SK-N-SH (cell line): ENCODE measurements at regions not wholly inside any gene's neighbourhood (a gene's known extent, or its start where the extent isn't known, plus 50 kb on each side); places are given as distances from the start of the nearest gene placed in this dataset.

Experiments
- CTCF ChIA-PET: fragments of 300-600, 350-600 bp; formaldehyde crosslinking; extraction: SDS; loops from one replicate; lab custom pipeline; 2021; lab: Yijun Ruan, JAX
- POLR2A ChIA-PET: fragments of 350-600 bp; sonication (Branson Sonifier 250); formaldehyde crosslinking; extraction: SDS; loops from one replicate; lab custom pipeline; 2020; ENCODE audit warnings: antibody characterized with exemption, inconsistent platforms; lab: Yijun Ruan, JAX
- DNase-seq: peaks from one replicate; pipeline ENCODE4 v3.0.0; 2012
- H2AFZ ChIP-seq: fragments of 200-600 bp; sonication (generic); 2 replicates; pipeline ENCODE4 v1.8.1; 2016; ENCODE audit warnings: antibody characterized with exemption, mild to moderate bottlenecking, low read depth
- H3F3A ChIP-seq: fragments of 200-600 bp; sonication (generic); replicated peaks from 2 replicates; pipeline ENCODE3; 2016; ENCODE audit warnings: antibody characterized with exemption, mild to moderate bottlenecking; ENCODE audit not compliant: insufficient read depth
- H3K27ac ChIP-seq, 2 experiments: fragments of 200-500 bp in 1 of 2; fragments of 200-600 bp in 1 of 2; sonication (Bioruptor generic) in 1 of 2; sonication (generic), shearing (Covaris generic) in 1 of 2; 2 replicates each; pipeline versions ENCODE4 v1.5.1 to v1.6.1; 2014 to 2016; ENCODE audit warnings: low read depth in 2 of 2, inconsistent platforms in 1 of 2, low read length in 1 of 2, mild to moderate bottlenecking in 1 of 2, mixed read lengths in 1 of 2
- H3K27me3 ChIP-seq: fragments of 200-600 bp; sonication (generic), shearing (Covaris generic); 2 replicates; pipeline ENCODE4 v1.6.1; 2016; ENCODE audit warnings: mixed run types; ENCODE audit not compliant: insufficient read depth
- H3K36me3 ChIP-seq, 2 experiments: fragments of 200-500 bp in 1 of 2; fragments of 200-600 bp in 1 of 2; sonication (Bioruptor generic) in 1 of 2; sonication (generic) in 1 of 2; replicated peaks in 1 of 2; 2 replicates each; pipeline versions ENCODE3 to v1.5.1; 2014 to 2016; ENCODE audit warnings: low read length in 1 of 2, mild to moderate bottlenecking in 1 of 2; ENCODE audit not compliant: insufficient read depth in 2 of 2, control insufficient read depth in 1 of 2
- H3K4me1 ChIP-seq, 2 experiments: fragments of 200-500 bp in 1 of 2; fragments of 200-600 bp in 1 of 2; sonication (Bioruptor generic) in 1 of 2; sonication (generic), shearing (Covaris generic) in 1 of 2; 2 replicates each; pipeline versions ENCODE4 v1.5.1 to v1.6.1; 2014 to 2016; ENCODE audit warnings: low read depth in 1 of 2, low read length in 1 of 2, mixed run types in 1 of 2; ENCODE audit not compliant: insufficient read depth in 2 of 2, control insufficient read depth in 1 of 2
- H3K4me2 ChIP-seq: fragments of 200-600 bp; sonication (generic), shearing (Covaris generic); 2 replicates; pipeline ENCODE4 v1.6.1; 2017; ENCODE audit warnings: mixed run types
- H3K4me3 ChIP-seq, 2 experiments: fragments of 200-500 bp in 1 of 2; fragments of 200-600 bp in 1 of 2; sonication (Bioruptor generic) in 1 of 2; sonication (generic), shearing (Covaris generic) in 1 of 2; 2 replicates each; pipeline versions ENCODE4 v1.5.1 to v1.8.1; 2014 to 2016; ENCODE audit warnings: low read depth in 2 of 2, inconsistent platforms in 1 of 2, low read length in 1 of 2, mild to moderate bottlenecking in 1 of 2, mixed read lengths in 1 of 2, moderate library complexity in 1 of 2
- H3K79me2 ChIP-seq: fragments of 200-600 bp; sonication (generic); 2 replicates; pipeline ENCODE4 v1.8.1; 2017; ENCODE audit warnings: mild to moderate bottlenecking; ENCODE audit not compliant: insufficient read depth
- H3K9ac ChIP-seq: fragments of 200-600 bp; sonication (generic); 2 replicates; pipeline ENCODE4 v1.6.1; 2017; ENCODE audit warnings: mixed run types
- H3K9me2 ChIP-seq: fragments of 200-600 bp; sonication (generic); 2 replicates; pipeline ENCODE4 v1.6.1; 2017; ENCODE audit warnings: mixed run types
- H3K9me3 ChIP-seq: fragments of 200-600 bp; sonication (generic); 2 replicates; pipeline ENCODE4 v1.6.1; 2017; ENCODE audit warnings: mixed run types, mild to moderate bottlenecking, moderate library complexity
- H4K20me1 ChIP-seq: fragments of 200-600 bp; sonication (generic); 2 replicates; pipeline ENCODE4 v1.6.1; 2017; ENCODE audit warnings: mild to moderate bottlenecking, mixed run types; ENCODE audit not compliant: insufficient read depth
- EP300 ChIP-seq, 2 experiments: IDR thresholded peaks; 2 replicates each; pipeline versions ENCODE4 v1.4.0 to v1.6.1; 2012; ENCODE audit warnings: borderline replicate concordance in 1 of 2, low read depth in 1 of 2, low read length in 1 of 2
- FOSL2 ChIP-seq: IDR thresholded peaks from 2 replicates; pipeline ENCODE4 v1.4.0; 2012; ENCODE audit warnings: low read depth, mild to moderate bottlenecking, moderate library complexity, borderline replicate concordance
- FOXJ3 ChIP-seq: sonication (generic); formaldehyde crosslinking; IDR thresholded peaks from 2 replicates; pipeline ENCODE4 v1.5.1; 2020; ENCODE audit warnings: mild to moderate bottlenecking, missing genetic modification reagents
- FOXM1 ChIP-seq: IDR thresholded peaks from 2 replicates; pipeline ENCODE4 v1.4.0; 2012; ENCODE audit warnings: low read depth, mild to moderate bottlenecking
- GABPA ChIP-seq: IDR thresholded peaks from 2 replicates; pipeline ENCODE4 v1.4.0; 2012; ENCODE audit warnings: low read depth, mild to moderate bottlenecking
- GATA2 ChIP-seq: sonication (generic); formaldehyde crosslinking; IDR thresholded peaks from 2 replicates; pipeline ENCODE4 v1.5.0; 2020; ENCODE audit warnings: mild to moderate bottlenecking, missing genetic modification reagents
- JUND ChIP-seq: IDR thresholded peaks from 2 replicates; pipeline ENCODE4 v1.4.0; 2012
- MXI1 ChIP-seq: IDR thresholded peaks from 2 replicates; pipeline ENCODE4 v1.6.1; 2012; ENCODE audit warnings: mild to moderate bottlenecking, low read depth, low read length, improper control_type of control experiment
- NRF1 ChIP-seq: IDR thresholded peaks from 2 replicates; pipeline ENCODE4 v1.6.1; 2012; ENCODE audit warnings: low read depth, mild to moderate bottlenecking, low read length
- POLR2AphosphoS5 ChIP-seq: IDR thresholded peaks from 2 replicates; pipeline ENCODE4 v1.6.1; 2012; ENCODE audit warnings: low read depth, low read length
- RAD21 ChIP-seq: IDR thresholded peaks from 2 replicates; pipeline ENCODE4 v1.6.1; 2012; ENCODE audit warnings: mild to moderate bottlenecking, low read length
- RFX5 ChIP-seq: IDR thresholded peaks from 2 replicates; pipeline ENCODE4 v1.6.1; 2012; ENCODE audit warnings: mild to moderate bottlenecking, improper control_type of control experiment, low read length
- RXRA ChIP-seq: IDR thresholded peaks from 2 replicates; pipeline ENCODE4 v1.4.0; 2012; ENCODE audit warnings: low read depth, mild to moderate bottlenecking, borderline replicate concordance
- TAF1 ChIP-seq: IDR thresholded peaks from 2 replicates; pipeline ENCODE4 v1.6.1; 2012; ENCODE audit warnings: low read depth, mild to moderate bottlenecking, low read length, moderate library complexity, borderline replicate concordance
- TCF12 ChIP-seq: IDR thresholded peaks from 2 replicates; pipeline ENCODE4 v1.4.0; 2012
- YY1 ChIP-seq: IDR thresholded peaks from 2 replicates; pipeline ENCODE4 v1.4.0; 2012; ENCODE audit warnings: low read depth, mild to moderate bottlenecking
- WGBS: methylation state at CpG from one replicate; pipeline ENCODE4 v1.1.6; 2017; ENCODE audit warnings: low lambda C conversion rate; 5-methylcytosine and 5-hydroxymethylcytosine counted together
- TF ChIP-seq, protein P1 (sequence below): IDR thresholded peaks from 2 replicates; pipeline ENCODE4 v1.4.0; 2012; ENCODE audit warnings: low read depth, borderline replicate concordance
- TF ChIP-seq, protein P2 (sequence below): IDR thresholded peaks from 2 replicates; pipeline ENCODE4 v1.4.0; 2012; ENCODE audit warnings: low read depth
- TF ChIP-seq, protein P3 (sequence below): IDR thresholded peaks from 2 replicates; pipeline ENCODE4; 2012

DNA sequence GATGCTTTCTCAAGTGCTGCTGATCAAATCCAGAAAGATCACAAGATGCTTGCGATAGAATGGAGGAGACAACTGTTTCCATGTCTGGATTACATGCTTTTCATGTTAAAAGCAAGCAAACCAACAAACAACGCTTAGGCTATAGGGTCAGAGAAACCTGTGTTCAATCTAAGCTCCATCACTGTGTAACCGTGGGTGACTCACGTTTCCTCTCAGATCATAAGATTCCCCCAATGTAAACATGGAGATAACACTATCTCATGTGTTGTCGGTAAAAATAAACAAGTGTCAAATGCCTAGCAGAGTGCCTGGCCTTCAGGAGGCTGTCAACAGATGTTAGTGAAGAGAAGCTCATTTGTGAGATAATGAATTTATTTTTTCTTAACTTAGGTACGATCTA is 907.8 kb downstream of the NTRK3 start:
- H3K4me3 ChIP-seq: no peak overlapping the region
- CTCF ChIA-PET: interaction anchor here (0.6 to 1.9 kb wide), 6 partner anchors 13 to 1106 kb away, joined by 3 to 4 read pairs (median 4); no protein-coding TSS in a partner anchor
- WGBS: 14% methylated on average over 6 of the region's 6 CpGs
- no peaks in the 10 kb centered on the region for H3K9me2 ChIP-seq
- H3F3A ChIP-seq: no peaks in the 10 kb centered on the region
- H3K4me2 ChIP-seq: peak overlapping the region; percentile 18; the same call in 1 of the 2 replicates
- no peaks in the 10 kb centered on the region for H3K9me3 ChIP-seq
- no peak for DNase-seq
- TF ChIP-seq MXI1: no peak
- TF ChIP-seq, protein P1, sequence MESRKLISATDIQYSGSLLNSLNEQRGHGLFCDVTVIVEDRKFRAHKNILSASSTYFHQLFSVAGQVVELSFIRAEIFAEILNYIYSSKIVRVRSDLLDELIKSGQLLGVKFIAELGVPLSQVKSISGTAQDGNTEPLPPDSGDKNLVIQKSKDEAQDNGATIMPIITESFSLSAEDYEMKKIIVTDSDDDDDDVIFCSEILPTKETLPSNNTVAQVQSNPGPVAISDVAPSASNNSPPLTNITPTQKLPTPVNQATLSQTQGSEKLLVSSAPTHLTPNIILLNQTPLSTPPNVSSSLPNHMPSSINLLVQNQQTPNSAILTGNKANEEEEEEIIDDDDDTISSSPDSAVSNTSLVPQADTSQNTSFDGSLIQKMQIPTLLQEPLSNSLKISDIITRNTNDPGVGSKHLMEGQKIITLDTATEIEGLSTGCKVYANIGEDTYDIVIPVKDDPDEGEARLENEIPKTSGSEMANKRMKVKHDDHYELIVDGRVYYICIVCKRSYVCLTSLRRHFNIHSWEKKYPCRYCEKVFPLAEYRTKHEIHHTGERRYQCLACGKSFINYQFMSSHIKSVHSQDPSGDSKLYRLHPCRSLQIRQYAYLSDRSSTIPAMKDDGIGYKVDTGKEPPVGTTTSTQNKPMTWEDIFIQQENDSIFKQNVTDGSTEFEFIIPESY: no peak
- TF ChIP-seq JUND: peak; percentile 48
- TF ChIP-seq FOSL2: peak; percentile 54; the same call in 1 of the 2 replicates
- TF ChIP-seq, protein P2, sequence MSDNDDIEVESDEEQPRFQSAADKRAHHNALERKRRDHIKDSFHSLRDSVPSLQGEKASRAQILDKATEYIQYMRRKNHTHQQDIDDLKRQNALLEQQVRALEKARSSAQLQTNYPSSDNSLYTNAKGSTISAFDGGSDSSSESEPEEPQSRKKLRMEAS: 0 out of 2 replicates have a peak, but pooled peaks have one; percentile 27
- no peak for TF ChIP-seq FOXJ3 (CRISPR knock-in tag)
- TF ChIP-seq RXRA: no peak
- TF ChIP-seq EP300 (IDR thresholded peaks at IDR 0.05; ENCODE audit: borderline replicate concordance in 1 of 2, low read depth in 1 of 2, low read length in 1 of 2): peak in 1 of 2 experiments; percentile 52; a peak in 1 of 4 replicates
- TF ChIP-seq, protein P3, sequence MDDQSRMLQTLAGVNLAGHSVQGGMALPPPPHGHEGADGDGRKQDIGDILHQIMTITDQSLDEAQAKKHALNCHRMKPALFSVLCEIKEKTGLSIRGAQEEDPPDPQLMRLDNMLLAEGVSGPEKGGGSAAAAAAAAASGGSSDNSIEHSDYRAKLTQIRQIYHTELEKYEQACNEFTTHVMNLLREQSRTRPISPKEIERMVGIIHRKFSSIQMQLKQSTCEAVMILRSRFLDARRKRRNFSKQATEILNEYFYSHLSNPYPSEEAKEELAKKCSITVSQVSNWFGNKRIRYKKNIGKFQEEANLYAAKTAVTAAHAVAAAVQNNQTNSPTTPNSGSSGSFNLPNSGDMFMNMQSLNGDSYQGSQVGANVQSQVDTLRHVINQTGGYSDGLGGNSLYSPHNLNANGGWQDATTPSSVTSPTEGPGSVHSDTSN: peak; percentile 31; the same call in 1 of the 2 replicates
- TF ChIP-seq GATA2 (CRISPR knock-in tag): peak; percentile 21
- no peak for TF ChIP-seq TAF1
- TF ChIP-seq TCF12: peak; percentile 72
- TF ChIP-seq RAD21: no peak; the same call in 1 of the 2 replicates
- POLR2A ChIA-PET: no interaction called here
- H2AFZ ChIP-seq: 0 out of 2 replicates have a peak overlapping the region, but pooled peaks have one; percentile 29
- H3K27ac ChIP-seq: peak overlapping the region in 1 of 2 experiments; percentile 10; a peak in 1 of 4 replicates
- no peaks in the 10 kb centered on the region for H3K79me2 ChIP-seq
- H3K36me3 ChIP-seq: no peaks in the 10 kb centered on the region
- no peaks in the 10 kb centered on the region for H4K20me1 ChIP-seq
- H3K27me3 ChIP-seq: no peaks in the 10 kb centered on the region
- peaks cover 0 to 2% of the 10 kb centered on the region in 2 experiments; a peak in 2 of 4 replicates for H3K4me1 ChIP-seq
- no peak overlapping the region for H3K9ac ChIP-seq

DNA sequence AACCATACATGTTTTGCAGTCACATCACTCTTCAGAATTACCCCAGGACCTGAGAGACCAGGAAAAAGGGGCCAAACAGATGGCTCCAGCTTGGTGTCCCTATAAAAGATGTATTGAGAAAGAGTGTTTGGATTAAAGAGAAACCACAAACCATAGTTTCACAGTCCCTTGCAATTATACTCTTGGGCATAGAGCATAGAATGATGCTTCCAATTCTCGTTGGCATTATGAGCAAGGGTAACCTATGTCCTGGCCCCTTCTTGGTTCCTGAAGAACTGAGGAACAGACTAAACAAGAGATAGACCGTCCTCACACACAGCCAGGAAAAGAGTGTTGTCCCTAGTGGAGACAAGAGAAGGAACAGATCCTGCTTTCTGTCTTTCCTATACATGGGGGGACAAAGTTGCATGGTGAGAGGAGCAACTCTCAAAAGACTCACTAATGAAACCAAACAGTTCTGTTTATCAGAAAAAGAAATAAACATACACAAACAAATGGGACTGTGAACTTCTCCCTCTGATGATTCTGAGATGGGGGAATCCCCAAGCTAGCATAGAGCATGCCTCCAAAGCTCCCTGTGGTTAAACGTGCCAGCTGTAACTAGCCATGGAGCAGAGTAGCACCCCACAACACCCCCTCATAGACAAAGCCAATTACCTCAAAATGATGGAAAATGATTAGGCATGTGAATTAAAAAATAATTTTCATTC is 908.6 kb downstream of the NTRK3 start:
- Histone ChIP-seq H3K79me2 (no peaks in the 10 kb centered on the region), H2AFZ (no peak overlapping the region), H3K4me1 (peaks cover 0 to 2% of the 10 kb centered on the region in 2 experiments; a peak in 2 of 4 replicates), H3K4me3 (no peak overlapping the region), H3F3A (no peaks in the 10 kb centered on the region), H3K9me2 (no peaks in the 10 kb centered on the region), H3K27me3 (no peaks in the 10 kb centered on the region), H3K9ac (no peak overlapping the region), H3K27ac (no peak overlapping the region), H3K36me3 (no peaks in the 10 kb centered on the region), H3K9me3 (no peaks in the 10 kb centered on the region), H4K20me1 (no peaks in the 10 kb centered on the region), H3K4me2 (no peak overlapping the region)
- TF ChIP-seq TAF1 (no peak), NRF1 (no peak), EP300 (IDR thresholded peaks at IDR 0.05; ENCODE audit: borderline replicate concordance in 1 of 2, low read depth in 1 of 2, low read length in 1 of 2) (no peak), GABPA (no peak), YY1 (no peak), RXRA (no peak), RFX5 (no peak), POLR2AphosphoS5 (no peak), FOXM1 (no peak)
- WGBS: 46% methylated on average over 3 of the region's 3 CpGs
- ChIA-PET POLR2A (no interaction called here), CTCF (interaction anchor here (0.8 to 1.9 kb wide), 3 partner anchors 14 to 897 kb away, joined by 3 to 4 read pairs (median 3); no protein-coding TSS in a partner anchor)
- no peak for DNase-seq
